Testis (tissue), 2 donors: ENCODE measurements at regions not wholly inside any gene's neighbourhood (a gene's known extent, or its start where the extent isn't known, plus 50 kb on each side); places are given as distances from the start of the nearest gene placed in this dataset.

ENCODE experiments used
- POLR2A ChIP-seq: fragments of 450-650 bp; IDR thresholded peaks from one replicate; pipeline ENCODE4 v1.6.1; 2017; ENCODE audit warnings: antibody characterized with exemption, mild to moderate bottlenecking, moderate library complexity
- TF ChIP-seq, protein P1 (sequence below), 3 experiments: fragments of 450-650 bp in 2 of 3; fragments of 200-600 bp in 1 of 3; sonication (generic) in 1 of 3; IDR thresholded peaks; one replicate each; pipeline ENCODE4 v1.5.1; 2016 to 2019; ENCODE audit warnings: antibody characterized with exemption in 3 of 3, mild to moderate bottlenecking in 2 of 3, moderate library complexity in 1 of 3

DNA sequence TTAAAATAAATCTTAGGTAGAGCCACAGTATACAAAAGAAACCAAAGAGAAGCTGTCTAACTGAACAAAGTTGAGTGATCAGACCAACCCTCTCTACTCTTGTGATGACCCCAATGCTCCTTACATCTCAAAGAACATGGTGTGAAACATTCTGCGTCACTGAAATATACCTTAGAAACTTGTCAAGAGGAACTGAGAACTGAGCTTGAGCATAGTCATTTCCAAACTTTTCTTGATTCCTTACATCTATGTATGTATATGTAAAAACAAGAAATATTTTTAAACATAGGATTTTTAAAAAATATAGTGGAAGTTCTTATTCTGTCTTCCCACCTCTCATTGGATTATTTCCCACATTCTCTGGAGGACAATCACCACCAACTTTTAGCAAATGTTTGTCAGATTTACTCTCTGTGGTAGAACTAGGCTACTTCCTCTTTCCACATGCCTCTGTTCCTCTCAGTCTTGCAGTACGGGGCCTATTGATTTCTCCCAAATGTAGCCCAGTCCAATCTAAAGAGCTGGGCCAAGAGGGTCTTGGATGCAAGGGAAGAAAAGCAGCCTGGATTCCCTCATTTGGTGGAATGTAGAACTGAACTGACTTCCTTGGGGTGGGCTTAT, 98.2 kb upstream of the HHIP start:
- TF ChIP-seq, protein P1, sequence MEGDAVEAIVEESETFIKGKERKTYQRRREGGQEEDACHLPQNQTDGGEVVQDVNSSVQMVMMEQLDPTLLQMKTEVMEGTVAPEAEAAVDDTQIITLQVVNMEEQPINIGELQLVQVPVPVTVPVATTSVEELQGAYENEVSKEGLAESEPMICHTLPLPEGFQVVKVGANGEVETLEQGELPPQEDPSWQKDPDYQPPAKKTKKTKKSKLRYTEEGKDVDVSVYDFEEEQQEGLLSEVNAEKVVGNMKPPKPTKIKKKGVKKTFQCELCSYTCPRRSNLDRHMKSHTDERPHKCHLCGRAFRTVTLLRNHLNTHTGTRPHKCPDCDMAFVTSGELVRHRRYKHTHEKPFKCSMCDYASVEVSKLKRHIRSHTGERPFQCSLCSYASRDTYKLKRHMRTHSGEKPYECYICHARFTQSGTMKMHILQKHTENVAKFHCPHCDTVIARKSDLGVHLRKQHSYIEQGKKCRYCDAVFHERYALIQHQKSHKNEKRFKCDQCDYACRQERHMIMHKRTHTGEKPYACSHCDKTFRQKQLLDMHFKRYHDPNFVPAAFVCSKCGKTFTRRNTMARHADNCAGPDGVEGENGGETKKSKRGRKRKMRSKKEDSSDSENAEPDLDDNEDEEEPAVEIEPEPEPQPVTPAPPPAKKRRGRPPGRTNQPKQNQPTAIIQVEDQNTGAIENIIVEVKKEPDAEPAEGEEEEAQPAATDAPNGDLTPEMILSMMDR (IDR thresholded peaks at IDR 0.05): no peak
- no peak for TF ChIP-seq POLR2A
